ENCODE measurements at regions not wholly inside any gene's neighbourhood (a gene's known extent, or its start where the extent isn't known, plus 50 kb on each side); places are given as distances from the start of the nearest gene placed in this dataset.

GRCh38 chr6:22151892-22152291 is 144.9 kb downstream of the PRL start:
- TF ChIP-seq CTCF (IDR thresholded peaks at IDR 0.05), result no peak
- TF ChIP-seq TCF7L2 (IDR thresholded peaks at IDR 0.05; ENCODE audit: low read depth, low read length), result no peak
- TF ChIP-seq SIN3A (IDR thresholded peaks at IDR 0.05; ENCODE audit: borderline replicate concordance, insufficient read depth, low read depth, low read length), result no peak
- no peak for TF ChIP-seq POLR2AphosphoS5 (IDR thresholded peaks at IDR 0.05; ENCODE audit: low read depth, low read length)
